ENCODE measurements at regions not wholly inside any gene's neighbourhood (a gene's known extent, or its start where the extent isn't known, plus 50 kb on each side); places are given as distances from the start of the nearest gene placed in this dataset.

GRCh38 chr4:54547299-54548097, 110.3 kb upstream of the KIT start:
- no TSS peak for BruUV-seq (replicated peaks)

GRCh38 chr4:54548098-54548620, 109.6 kb upstream of the KIT start:
- POLR2A ChIA-PET (ENCODE audit: low non-redundant PET), result no interaction called here
- CTCF ChIA-PET, result no interaction called here
- DNase-seq (ENCODE audit: low spot score), result no peak

More at GRCh38 chr4:54547299-54548097, 110.3 kb upstream of the KIT start:
- Histone ChIP-seq H3K4me1 (ENCODE audit: insufficient read depth, low read length, poor library complexity, severe bottlenecking) (no peaks in the 10 kb centered on the region), H3K36me3 (ENCODE audit: insufficient read depth, low read length, poor library complexity, severe bottlenecking) (no peaks in the 10 kb centered on the region), H3K9me3 (ENCODE audit: low read depth, low read length, poor library complexity, severe bottlenecking) (no peaks in the 10 kb centered on the region), H3K27me3 (replicated peaks; ENCODE audit: insufficient read depth, low read depth, low read length, poor library complexity) (no peaks in the 10 kb centered on the region), H3K27ac (ENCODE audit: low read depth, low read length, poor library complexity, severe bottlenecking) (no peak overlapping the region), H3K4me3 (ENCODE audit: low read depth, low read length, poor library complexity, severe bottlenecking) (no peak overlapping the region)
- ChIA-PET POLR2A (ENCODE audit: low non-redundant PET) (no interaction called here), CTCF (no interaction called here)
- TF ChIP-seq CTCF (conservative IDR thresholded peaks at IDR 0.05; ENCODE audit: low read depth, low read length), result no peak
- no peak for TF ChIP-seq EZH2 (IDR thresholded peaks at IDR 0.05; ENCODE audit: borderline replicate concordance, low read depth, low read length, poor library complexity, severe bottlenecking)
- intact Hi-C loops (cut with micrococcal nuclease; ENCODE audit: unreplicated experiment), result no loop called here
- DNase-seq (ENCODE audit: low spot score), result no peak

GRCh38 chr4:54548831-54549460, 108.8 kb upstream of the KIT start:
- Histone ChIP-seq H3K9me3 (ENCODE audit: low read depth, low read length, poor library complexity, severe bottlenecking) (no peaks in the 10 kb centered on the region), H3K27me3 (replicated peaks; ENCODE audit: insufficient read depth, low read depth, low read length, poor library complexity) (no peaks in the 10 kb centered on the region), H3K36me3 (ENCODE audit: insufficient read depth, low read length, poor library complexity, severe bottlenecking) (no peaks in the 10 kb centered on the region), H3K27ac (ENCODE audit: low read depth, low read length, poor library complexity, severe bottlenecking) (no peak overlapping the region), H3K4me3 (ENCODE audit: low read depth, low read length, poor library complexity, severe bottlenecking) (no peak overlapping the region), H3K4me1 (ENCODE audit: insufficient read depth, low read length, poor library complexity, severe bottlenecking) (no peaks in the 10 kb centered on the region)
- no peak for DNase-seq (ENCODE audit: low spot score)
- no TSS peak for BruUV-seq (replicated peaks)
- CTCF ChIA-PET, result no interaction called here
- no peak for TF ChIP-seq CTCF (conservative IDR thresholded peaks at IDR 0.05; ENCODE audit: low read depth, low read length)
- no peak for TF ChIP-seq EZH2 (IDR thresholded peaks at IDR 0.05; ENCODE audit: borderline replicate concordance, low read depth, low read length, poor library complexity, severe bottlenecking)
- intact Hi-C loops (cut with micrococcal nuclease; ENCODE audit: unreplicated experiment), result no loop called here
- POLR2A ChIA-PET (ENCODE audit: low non-redundant PET), result no interaction called here

More at GRCh38 chr4:54548098-54548620, 109.6 kb upstream of the KIT start:
- BruUV-seq (replicated peaks), result no TSS peak
- H3K27me3 ChIP-seq (replicated peaks; ENCODE audit: insufficient read depth, low read depth, low read length, poor library complexity), result no peaks in the 10 kb centered on the region
- H3K9me3 ChIP-seq (ENCODE audit: low read depth, low read length, poor library complexity, severe bottlenecking), result no peaks in the 10 kb centered on the region
- H3K4me3 ChIP-seq (ENCODE audit: low read depth, low read length, poor library complexity, severe bottlenecking), result no peak overlapping the region
- TF ChIP-seq EZH2 (IDR thresholded peaks at IDR 0.05; ENCODE audit: borderline replicate concordance, low read depth, low read length, poor library complexity, severe bottlenecking), result no peak
- no peak for TF ChIP-seq CTCF (conservative IDR thresholded peaks at IDR 0.05; ENCODE audit: low read depth, low read length)
- no peaks in the 10 kb centered on the region for H3K36me3 ChIP-seq (ENCODE audit: insufficient read depth, low read length, poor library complexity, severe bottlenecking)
- no peaks in the 10 kb centered on the region for H3K4me1 ChIP-seq (ENCODE audit: insufficient read depth, low read length, poor library complexity, severe bottlenecking)
- no peak overlapping the region for H3K27ac ChIP-seq (ENCODE audit: low read depth, low read length, poor library complexity, severe bottlenecking)
- intact Hi-C loops (cut with micrococcal nuclease; ENCODE audit: unreplicated experiment), result no loop called here
